HepG2 (cell line): ENCODE measurements at regions not wholly inside any gene's neighbourhood (a gene's known extent, or its start where the extent isn't known, plus 50 kb on each side); places are given as distances from the start of the nearest gene placed in this dataset.
A peak's percentile ranks its signal among the peaks of the same experiment; 100 is the strongest.

Experiments used
- EED ChIP-seq: sonication (generic); formaldehyde crosslinking; IDR thresholded peaks from 2 replicates; pipeline ENCODE4 v1.5.0; 2020; ENCODE audit warnings: mild to moderate bottlenecking, missing genetic modification reagents
- EZH2 ChIP-seq: conservative IDR thresholded peaks from 2 replicates; pipeline ENCODE4 v1.6.1; 2012; ENCODE audit warnings: mild to moderate bottlenecking, low read depth, low read length, moderate library complexity
- HMG20A ChIP-seq: IDR thresholded peaks from 2 replicates; pipeline ENCODE4 v1.6.1; 2016; ENCODE audit warnings: borderline replicate concordance
- JDP2 ChIP-seq: sonication (generic); formaldehyde crosslinking; IDR thresholded peaks from 2 replicates; pipeline ENCODE4 v1.8.1; 2022; ENCODE audit warnings: missing genetic modification reagents, borderline replicate concordance
- PRPF4 ChIP-seq: fragments of 200-400 bp; formaldehyde crosslinking; IDR thresholded peaks from 2 replicates; pipeline ENCODE4 v1.6.1; 2016; ENCODE audit warnings: low read length, low read depth; ENCODE audit not compliant: poor library complexity, severe bottlenecking
- REL ChIP-seq: sonication (generic); formaldehyde crosslinking; conservative IDR thresholded peaks from 2 replicates; pipeline ENCODE4 v1.8.0; 2022; ENCODE audit warnings: mild to moderate bottlenecking, missing genetic modification reagents, moderate library complexity
- SNAPC2 ChIP-seq: sonication (generic); formaldehyde crosslinking; IDR thresholded peaks from 2 replicates; pipeline ENCODE4 v1.8.1; 2022; ENCODE audit warnings: mild to moderate bottlenecking, missing genetic modification reagents
- SRF ChIP-seq: IDR thresholded peaks from 2 replicates; pipeline ENCODE4 v1.6.1; 2011; ENCODE audit warnings: mild to moderate bottlenecking, low read depth, low read length, moderate library complexity
- STAG1 ChIP-seq: sonication (generic); formaldehyde crosslinking; IDR thresholded peaks from 2 replicates; pipeline ENCODE4 v1.4.0; 2020; ENCODE audit warnings: missing genetic modification reagents
- TCF7L2 ChIP-seq: IDR thresholded peaks from 2 replicates; pipeline ENCODE4 v1.6.1; 2011; ENCODE audit warnings: mild to moderate bottlenecking, low read depth, low read length, moderate library complexity
- ZNF569 ChIP-seq: sonication (generic); formaldehyde crosslinking; IDR thresholded peaks from 2 replicates; pipeline ENCODE4 v1.5.0; 2020; ENCODE audit warnings: mild to moderate bottlenecking, missing genetic modification reagents, moderate library complexity, borderline replicate concordance
- ZNF574 ChIP-seq: sonication (generic); formaldehyde crosslinking; IDR thresholded peaks from 2 replicates; pipeline ENCODE4 v1.4.0; 2020; ENCODE audit warnings: missing genetic modification reagents
- ZNF652 ChIP-seq: IDR thresholded peaks from 2 replicates; pipeline ENCODE4 v1.6.1; 2016; ENCODE audit warnings: low read depth, borderline replicate concordance
- TF ChIP-seq, protein P1 (sequence below): sonication (generic); formaldehyde crosslinking; IDR thresholded peaks from 2 replicates; pipeline ENCODE4 v1.5.0; 2020; ENCODE audit warnings: mild to moderate bottlenecking, missing genetic modification reagents
- TF ChIP-seq, protein P2 (sequence below), 2 experiments: sonication (generic) in 1 of 2; formaldehyde crosslinking in 1 of 2; IDR thresholded peaks; 2 replicates each; pipeline versions ENCODE4 v1.6.1 to v1.9.0; 2014 to 2022; ENCODE audit warnings: antibody characterized with exemption in 1 of 2, borderline replicate concordance in 1 of 2, inconsistent platforms in 1 of 2, low read depth in 1 of 2, missing genetic modification reagents in 1 of 2
- TF ChIP-seq, protein P3 (sequence below): sonication (generic); formaldehyde crosslinking; IDR thresholded peaks from 2 replicates; pipeline ENCODE4 v1.8.1; 2022; ENCODE audit warnings: mild to moderate bottlenecking, missing genetic modification reagents

DNA sequence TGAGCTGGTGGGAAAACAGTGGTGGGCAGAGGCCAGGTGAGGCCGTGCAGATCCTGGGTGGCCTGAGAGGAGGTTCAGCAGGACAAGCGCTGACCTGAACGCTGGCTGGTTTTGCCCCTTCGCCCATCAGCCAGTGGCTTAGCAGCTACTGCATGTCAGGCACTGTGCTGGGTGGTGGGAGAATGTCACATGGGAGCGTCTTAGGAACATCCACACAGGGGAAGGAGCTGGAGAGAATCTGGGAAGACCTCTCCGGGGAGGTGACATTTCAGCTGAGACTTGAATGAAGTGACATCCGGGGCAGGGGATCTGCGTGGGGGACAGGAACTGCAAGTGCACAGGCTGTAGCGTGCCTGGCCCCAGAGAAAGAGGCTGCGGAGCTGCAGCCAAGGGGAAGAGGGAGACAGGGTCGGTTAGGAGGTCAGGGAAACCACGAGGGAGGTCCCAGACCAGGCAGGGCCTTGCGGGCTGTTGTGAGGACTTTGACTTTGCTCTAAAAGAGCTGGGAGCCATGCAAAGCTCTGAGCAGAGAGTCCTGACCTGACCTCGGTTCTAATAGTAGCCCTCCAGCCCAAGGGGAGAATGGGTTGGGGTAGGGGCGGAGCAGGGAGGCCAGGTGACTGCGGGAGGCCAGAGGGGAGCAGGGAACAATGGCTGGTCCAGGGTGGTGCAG lies 156.8 kb upstream of the PTPN1 start (continued):
- TF ChIP-seq, protein P1, sequence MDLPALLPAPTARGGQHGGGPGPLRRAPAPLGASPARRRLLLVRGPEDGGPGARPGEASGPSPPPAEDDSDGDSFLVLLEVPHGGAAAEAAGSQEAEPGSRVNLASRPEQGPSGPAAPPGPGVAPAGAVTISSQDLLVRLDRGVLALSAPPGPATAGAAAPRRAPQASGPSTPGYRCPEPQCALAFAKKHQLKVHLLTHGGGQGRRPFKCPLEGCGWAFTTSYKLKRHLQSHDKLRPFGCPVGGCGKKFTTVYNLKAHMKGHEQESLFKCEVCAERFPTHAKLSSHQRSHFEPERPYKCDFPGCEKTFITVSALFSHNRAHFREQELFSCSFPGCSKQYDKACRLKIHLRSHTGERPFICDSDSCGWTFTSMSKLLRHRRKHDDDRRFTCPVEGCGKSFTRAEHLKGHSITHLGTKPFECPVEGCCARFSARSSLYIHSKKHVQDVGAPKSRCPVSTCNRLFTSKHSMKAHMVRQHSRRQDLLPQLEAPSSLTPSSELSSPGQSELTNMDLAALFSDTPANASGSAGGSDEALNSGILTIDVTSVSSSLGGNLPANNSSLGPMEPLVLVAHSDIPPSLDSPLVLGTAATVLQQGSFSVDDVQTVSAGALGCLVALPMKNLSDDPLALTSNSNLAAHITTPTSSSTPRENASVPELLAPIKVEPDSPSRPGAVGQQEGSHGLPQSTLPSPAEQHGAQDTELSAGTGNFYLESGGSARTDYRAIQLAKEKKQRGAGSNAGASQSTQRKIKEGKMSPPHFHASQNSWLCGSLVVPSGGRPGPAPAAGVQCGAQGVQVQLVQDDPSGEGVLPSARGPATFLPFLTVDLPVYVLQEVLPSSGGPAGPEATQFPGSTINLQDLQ = peak; percentile 60; the same call in 1 of the 2 replicates
- no peak for TF ChIP-seq PRPF4
- no peak for TF ChIP-seq HMG20A (CRISPR knock-in tag)
- peak; percentile 25; the same call in 1 of the 2 replicates for TF ChIP-seq STAG1
- TF ChIP-seq ZNF652 = no peak
- TF ChIP-seq SRF = no peak
- TF ChIP-seq EED = no peak
- TF ChIP-seq ZNF574 (CRISPR knock-in tag) = no peak
- TF ChIP-seq, protein P2, sequence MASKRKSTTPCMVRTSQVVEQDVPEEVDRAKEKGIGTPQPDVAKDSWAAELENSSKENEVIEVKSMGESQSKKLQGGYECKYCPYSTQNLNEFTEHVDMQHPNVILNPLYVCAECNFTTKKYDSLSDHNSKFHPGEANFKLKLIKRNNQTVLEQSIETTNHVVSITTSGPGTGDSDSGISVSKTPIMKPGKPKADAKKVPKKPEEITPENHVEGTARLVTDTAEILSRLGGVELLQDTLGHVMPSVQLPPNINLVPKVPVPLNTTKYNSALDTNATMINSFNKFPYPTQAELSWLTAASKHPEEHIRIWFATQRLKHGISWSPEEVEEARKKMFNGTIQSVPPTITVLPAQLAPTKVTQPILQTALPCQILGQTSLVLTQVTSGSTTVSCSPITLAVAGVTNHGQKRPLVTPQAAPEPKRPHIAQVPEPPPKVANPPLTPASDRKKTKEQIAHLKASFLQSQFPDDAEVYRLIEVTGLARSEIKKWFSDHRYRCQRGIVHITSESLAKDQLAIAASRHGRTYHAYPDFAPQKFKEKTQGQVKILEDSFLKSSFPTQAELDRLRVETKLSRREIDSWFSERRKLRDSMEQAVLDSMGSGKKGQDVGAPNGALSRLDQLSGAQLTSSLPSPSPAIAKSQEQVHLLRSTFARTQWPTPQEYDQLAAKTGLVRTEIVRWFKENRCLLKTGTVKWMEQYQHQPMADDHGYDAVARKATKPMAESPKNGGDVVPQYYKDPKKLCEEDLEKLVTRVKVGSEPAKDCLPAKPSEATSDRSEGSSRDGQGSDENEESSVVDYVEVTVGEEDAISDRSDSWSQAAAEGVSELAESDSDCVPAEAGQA (IDR thresholded peaks at IDR 0.05; ENCODE audit: low read depth) = no peak
- TF ChIP-seq, protein P2 (CRISPR knock-in tag; IDR thresholded peaks at IDR 0.05; ENCODE audit: borderline replicate concordance) = no peak
- TF ChIP-seq, protein P3, sequence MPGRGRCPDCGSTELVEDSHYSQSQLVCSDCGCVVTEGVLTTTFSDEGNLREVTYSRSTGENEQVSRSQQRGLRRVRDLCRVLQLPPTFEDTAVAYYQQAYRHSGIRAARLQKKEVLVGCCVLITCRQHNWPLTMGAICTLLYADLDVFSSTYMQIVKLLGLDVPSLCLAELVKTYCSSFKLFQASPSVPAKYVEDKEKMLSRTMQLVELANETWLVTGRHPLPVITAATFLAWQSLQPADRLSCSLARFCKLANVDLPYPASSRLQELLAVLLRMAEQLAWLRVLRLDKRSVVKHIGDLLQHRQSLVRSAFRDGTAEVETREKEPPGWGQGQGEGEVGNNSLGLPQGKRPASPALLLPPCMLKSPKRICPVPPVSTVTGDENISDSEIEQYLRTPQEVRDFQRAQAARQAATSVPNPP (CRISPR knock-in tag) = no peak
- TF ChIP-seq TCF7L2 = no peak
- no peak for TF ChIP-seq ZNF569 (CRISPR knock-in tag)
- no peak for TF ChIP-seq SNAPC2
- no peak for TF ChIP-seq JDP2 (CRISPR knock-in tag)
- no peak for TF ChIP-seq EZH2
- no peak for TF ChIP-seq REL (CRISPR knock-in tag)
